Loucy (cell line): ENCODE measurements at regions not wholly inside any gene's neighbourhood (a gene's known extent, or its start where the extent isn't known, plus 50 kb on each side); places are given as distances from the start of the nearest gene placed in this dataset.

Experiments
- H2AFZ ChIP-seq: fragments of 200-600 bp; sonication (generic); 2 replicates; pipeline ENCODE4 v1.6.0; 2016; ENCODE audit warnings: antibody characterized with exemption, mild to moderate bottlenecking, low read length, moderate library complexity
- H3F3A ChIP-seq: fragments of 200-600 bp; 2 replicates; pipeline ENCODE4 v1.6.0; 2016; ENCODE audit warnings: antibody characterized with exemption, low read depth, mild to moderate bottlenecking
- H3K27me3 ChIP-seq: fragments of 200-600 bp; sonication (generic); 2 replicates; pipeline ENCODE4 v1.6.1; 2014; ENCODE audit warnings: low read length, mild to moderate bottlenecking; ENCODE audit not compliant: insufficient read depth, poor library complexity, severe bottlenecking
- H3K36me3 ChIP-seq: fragments of 200-600 bp; sonication (generic); 2 replicates; pipeline ENCODE4 v1.6.1; 2016; ENCODE audit warnings: low read length; ENCODE audit not compliant: insufficient read depth
- H3K4me1 ChIP-seq: fragments of 200-600 bp; sonication (generic); 2 replicates; pipeline ENCODE4 v1.5.1; 2014; ENCODE audit warnings: low read length, mild to moderate bottlenecking; ENCODE audit not compliant: insufficient read depth, poor library complexity, severe bottlenecking
- H3K4me2 ChIP-seq: fragments of 200-600 bp; sonication (generic); 2 replicates; pipeline ENCODE4 v1.6.0; 2014; ENCODE audit warnings: antibody characterized with exemption, low read length, low read depth, mild to moderate bottlenecking; ENCODE audit not compliant: poor library complexity, severe bottlenecking
- H3K4me3 ChIP-seq: fragments of 200-600 bp; sonication (generic); 2 replicates; pipeline ENCODE4 v1.5.1; 2014; ENCODE audit warnings: low read length, mild to moderate bottlenecking, mixed read lengths; ENCODE audit not compliant: poor library complexity, severe bottlenecking
- H3K79me2 ChIP-seq: fragments of 200-600 bp; sonication (generic); 2 replicates; pipeline ENCODE4 v1.6.1; 2014; ENCODE audit warnings: low read length; ENCODE audit not compliant: insufficient read depth
- H3K9ac ChIP-seq: fragments of 200-600 bp; sonication (generic); 2 replicates; pipeline ENCODE4 v1.6.0; 2014; ENCODE audit warnings: mild to moderate bottlenecking, low read depth, low read length, moderate library complexity; ENCODE audit not compliant: poor library complexity, severe bottlenecking
- H3K9me2 ChIP-seq: fragments of 200-600 bp; sonication (generic); replicated peaks from 2 replicates; pipeline ENCODE4 v1.6.1; 2016; ENCODE audit warnings: low read depth, low read length, mixed read lengths
- H3K9me3 ChIP-seq: fragments of 200-600 bp; sonication (generic); 2 replicates; pipeline ENCODE4 v1.6.1; 2014; ENCODE audit warnings: mild to moderate bottlenecking, antibody characterized with exemption, low read length, low read depth; ENCODE audit not compliant: insufficient read depth
- H4K20me1 ChIP-seq: fragments of 200-600 bp; sonication (generic); 2 replicates; pipeline ENCODE4 v1.6.0; 2014; ENCODE audit warnings: antibody characterized with exemption, low read length, mild to moderate bottlenecking; ENCODE audit not compliant: insufficient read depth, poor library complexity, severe bottlenecking
- EZH2phosphoT487 ChIP-seq: fragments of 200-600 bp; IDR thresholded peaks from 2 replicates; pipeline ENCODE4 v1.6.1; 2018; ENCODE audit warnings: antibody characterized with exemption, mild to moderate bottlenecking, moderate library complexity, borderline replicate concordance
- TF ChIP-seq, protein P1 (sequence below): fragments of 200-600 bp; sonication (generic); conservative IDR thresholded peaks from 2 replicates; pipeline ENCODE4 v1.5.1; 2014; ENCODE audit warnings: mild to moderate bottlenecking, antibody characterized with exemption, low read length

DNA sequence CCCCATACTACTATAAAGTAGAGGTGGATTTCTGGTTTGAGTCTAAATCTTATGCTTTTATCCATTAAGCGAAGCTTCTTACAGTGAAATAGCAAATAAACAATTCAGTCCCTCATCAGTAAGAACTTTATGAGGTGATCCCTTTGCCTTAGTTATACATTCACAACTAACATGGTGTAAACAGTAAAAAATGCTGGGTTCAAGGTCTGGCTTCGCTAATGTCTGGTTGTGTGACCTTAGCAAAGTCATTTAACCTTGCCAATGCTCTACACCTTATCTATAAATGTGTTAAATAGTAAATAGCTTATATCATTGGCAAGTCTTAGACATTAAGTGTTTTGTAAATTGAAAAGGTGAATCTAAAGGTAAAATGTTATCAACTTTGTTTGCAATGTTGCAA, 475.4 kb downstream of the LMO4 start:
- Histone ChIP-seq H2AFZ (no peak overlapping the region), H4K20me1 (no peaks in the 10 kb centered on the region), H3K36me3 (no peaks in the 10 kb centered on the region), H3F3A (no peaks in the 10 kb centered on the region), H3K9me2 (no peaks in the 10 kb centered on the region), H3K4me1 (no peaks in the 10 kb centered on the region), H3K4me3 (no peak overlapping the region), H3K9me3 (no peaks in the 10 kb centered on the region), H3K79me2 (no peaks in the 10 kb centered on the region), H3K4me2 (no peak overlapping the region), H3K9ac (no peak overlapping the region), H3K27me3 (no peaks in the 10 kb centered on the region)
- no peak for TF ChIP-seq EZH2phosphoT487
- TF ChIP-seq, protein P1, sequence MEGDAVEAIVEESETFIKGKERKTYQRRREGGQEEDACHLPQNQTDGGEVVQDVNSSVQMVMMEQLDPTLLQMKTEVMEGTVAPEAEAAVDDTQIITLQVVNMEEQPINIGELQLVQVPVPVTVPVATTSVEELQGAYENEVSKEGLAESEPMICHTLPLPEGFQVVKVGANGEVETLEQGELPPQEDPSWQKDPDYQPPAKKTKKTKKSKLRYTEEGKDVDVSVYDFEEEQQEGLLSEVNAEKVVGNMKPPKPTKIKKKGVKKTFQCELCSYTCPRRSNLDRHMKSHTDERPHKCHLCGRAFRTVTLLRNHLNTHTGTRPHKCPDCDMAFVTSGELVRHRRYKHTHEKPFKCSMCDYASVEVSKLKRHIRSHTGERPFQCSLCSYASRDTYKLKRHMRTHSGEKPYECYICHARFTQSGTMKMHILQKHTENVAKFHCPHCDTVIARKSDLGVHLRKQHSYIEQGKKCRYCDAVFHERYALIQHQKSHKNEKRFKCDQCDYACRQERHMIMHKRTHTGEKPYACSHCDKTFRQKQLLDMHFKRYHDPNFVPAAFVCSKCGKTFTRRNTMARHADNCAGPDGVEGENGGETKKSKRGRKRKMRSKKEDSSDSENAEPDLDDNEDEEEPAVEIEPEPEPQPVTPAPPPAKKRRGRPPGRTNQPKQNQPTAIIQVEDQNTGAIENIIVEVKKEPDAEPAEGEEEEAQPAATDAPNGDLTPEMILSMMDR: no peak

DNA sequence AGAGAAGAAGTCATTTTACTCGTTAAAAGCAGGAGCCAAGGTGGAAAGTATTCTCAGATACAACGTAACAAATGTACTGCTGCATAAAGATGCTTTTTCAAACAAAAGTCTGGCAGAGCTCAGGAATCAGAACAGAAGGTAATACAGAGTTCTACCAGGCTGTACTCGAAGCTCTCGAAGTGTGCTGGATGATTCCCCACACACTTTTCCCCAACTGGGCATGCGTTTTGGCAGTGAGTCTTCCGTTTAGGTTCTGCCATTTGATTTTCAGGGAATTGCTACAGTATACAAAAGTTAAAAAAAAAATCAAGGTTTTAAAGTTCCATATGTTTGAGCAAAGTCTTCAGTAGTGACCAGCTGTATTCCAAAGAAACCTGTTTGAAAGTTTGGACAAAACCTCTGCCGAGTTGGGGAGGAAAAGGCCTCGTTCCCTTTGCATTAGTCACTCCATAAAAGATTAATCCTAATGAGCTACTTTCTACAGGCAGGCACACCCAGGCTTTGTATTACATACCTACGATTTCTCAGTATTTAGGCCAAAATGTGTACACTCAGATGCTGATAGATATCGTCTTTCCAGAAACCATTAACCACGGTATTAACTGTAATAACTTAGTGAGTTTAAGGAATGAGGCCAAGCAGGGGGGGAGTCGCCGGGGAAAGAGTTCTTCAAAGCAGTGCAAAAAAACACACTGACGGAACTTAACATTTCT, 477.1 kb downstream of the LMO4 start:
- Histone ChIP-seq H3F3A (no peaks in the 10 kb centered on the region), H3K9ac (no peak overlapping the region), H4K20me1 (no peaks in the 10 kb centered on the region), H3K27me3 (no peaks in the 10 kb centered on the region), H3K4me2 (no peak overlapping the region), H3K4me1 (no peaks in the 10 kb centered on the region), H2AFZ (peak overlapping the region; percentile 15; the same call in 1 of the 2 replicates), H3K36me3 (no peaks in the 10 kb centered on the region), H3K79me2 (no peaks in the 10 kb centered on the region), H3K9me3 (no peaks in the 10 kb centered on the region), H3K4me3 (no peak overlapping the region), H3K9me2 (no peaks in the 10 kb centered on the region)
- TF ChIP-seq, protein P1: no peak
- no peak for TF ChIP-seq EZH2phosphoT487

DNA sequence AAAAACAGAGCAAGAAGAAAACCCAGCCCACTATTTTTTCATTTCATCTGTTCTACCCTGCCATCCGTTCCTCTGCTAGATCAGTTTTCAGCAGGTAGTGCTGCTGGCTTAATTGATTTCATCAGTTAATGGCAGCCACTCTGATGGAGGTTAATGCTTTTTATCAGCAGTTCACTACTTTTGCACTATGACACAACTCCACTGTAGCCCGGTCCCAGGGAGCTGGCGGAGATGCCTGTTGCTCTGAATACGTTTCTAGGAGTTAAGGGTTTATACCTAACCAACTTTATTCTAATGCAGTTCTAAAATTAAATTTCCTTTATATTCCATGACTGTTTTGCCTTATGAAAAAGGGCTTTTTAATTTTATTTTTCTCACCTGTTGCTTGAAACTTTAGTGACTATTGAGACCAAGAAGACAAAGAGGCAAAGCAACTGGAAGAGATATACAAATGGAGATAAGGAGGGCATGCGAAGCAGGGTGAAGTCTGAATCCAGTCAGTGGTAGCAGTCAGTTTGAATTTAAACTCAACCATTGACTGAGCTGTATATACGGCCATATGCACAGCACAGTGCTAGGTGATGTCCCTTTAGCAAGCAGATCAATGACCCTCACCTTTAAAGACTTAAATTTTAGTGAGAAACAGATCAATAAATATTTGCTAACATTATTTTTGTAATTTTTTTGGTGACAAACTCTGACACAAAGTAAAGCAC, 477.9 kb downstream of the LMO4 start:
- no peak overlapping the region for H3K4me2 ChIP-seq
- no peaks in the 10 kb centered on the region for H3K9me2 ChIP-seq
- no peaks in the 10 kb centered on the region for H3K79me2 ChIP-seq
- no peak overlapping the region for H3K4me3 ChIP-seq
- H3K36me3 ChIP-seq: no peaks in the 10 kb centered on the region
- H3K9me3 ChIP-seq: no peaks in the 10 kb centered on the region
- no peak overlapping the region for H2AFZ ChIP-seq
- H4K20me1 ChIP-seq: no peaks in the 10 kb centered on the region
- no peaks in the 10 kb centered on the region for H3F3A ChIP-seq
- no peaks in the 10 kb centered on the region for H3K27me3 ChIP-seq
- no peaks in the 10 kb centered on the region for H3K4me1 ChIP-seq
- TF ChIP-seq, protein P1: no peak
- no peak for TF ChIP-seq EZH2phosphoT487
- no peak overlapping the region for H3K9ac ChIP-seq
